ENCODE measurements at regions not wholly inside any gene's neighbourhood (a gene's known extent, or its start where the extent isn't known, plus 50 kb on each side); places are given as distances from the start of the nearest gene placed in this dataset.

DNA sequence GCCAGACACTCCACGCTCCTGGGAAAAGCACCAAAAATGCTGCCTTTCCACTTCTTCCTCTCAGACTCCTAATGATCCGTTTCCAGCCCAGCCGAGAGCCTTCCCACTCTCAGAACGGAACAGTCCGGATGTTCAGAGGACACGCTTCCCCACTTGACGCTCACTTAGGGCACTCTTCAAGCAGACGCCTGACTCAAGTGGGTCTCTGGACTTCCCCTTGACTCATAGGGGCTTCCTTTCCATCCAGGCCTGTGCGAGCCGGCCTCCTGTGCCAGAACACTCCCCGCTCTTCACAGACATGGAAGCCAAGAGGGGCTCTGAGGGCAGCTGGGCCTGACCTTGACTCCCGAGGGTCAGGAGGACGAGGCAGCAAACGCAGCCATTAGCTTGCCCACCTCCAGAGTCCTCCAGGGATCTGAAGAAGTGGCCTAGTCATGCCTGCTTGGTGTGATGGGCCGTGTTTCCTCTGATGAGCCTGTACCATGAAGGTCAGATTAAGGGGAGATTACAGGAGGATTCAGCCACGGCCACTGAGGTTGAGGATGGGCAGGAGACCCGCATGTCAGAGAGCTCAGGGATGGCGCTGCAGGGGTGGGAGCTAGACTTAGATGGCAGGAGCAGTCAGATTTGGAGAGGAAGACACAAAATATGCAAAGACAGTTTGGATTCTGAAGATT, 114.7 kb upstream of the TLE3 start:
- Histone ChIP-seq H3K9me3 (ENCODE audit: control insufficient read depth in 1 of 2, insufficient read depth in 1 of 2, low read depth in 1 of 2, low read length in 2 of 2) (no peaks in the 10 kb centered on the region), H2AFZ (ENCODE audit: low read depth, low read length, poor library complexity, severe bottlenecking) (no peak overlapping the region), H3K79me2 (ENCODE audit: insufficient read depth, low read length) (no peaks in the 10 kb centered on the region), H3K27ac (ENCODE audit: low read depth, low read length) (no peak overlapping the region), H4K20me1 (ENCODE audit: insufficient read depth) (no peaks in the 10 kb centered on the region), H3K9ac (ENCODE audit: low read length) (no peak overlapping the region), H3K4me2 (ENCODE audit: low read length) (no peak overlapping the region), H3K36me3 (ENCODE audit: control insufficient read depth in 1 of 2, insufficient read depth in 2 of 2, low read length in 2 of 2) (no peaks in the 10 kb centered on the region), H3K4me3 (replicated peaks in 1 of 2; ENCODE audit: low read depth in 1 of 2, low read length in 2 of 2) (no peak overlapping the region), H3K9me2 (ENCODE audit: insufficient read depth) (no peaks in the 10 kb centered on the region), H3K27me3 (ENCODE audit: insufficient read depth, low read length) (peaks cover 7% of the 10 kb centered on the region; the same call in 1 of the 2 replicates), H3K4me1 (ENCODE audit: control insufficient read depth in 1 of 2, insufficient read depth in 2 of 2, low read length in 2 of 2) (no peaks in the 10 kb centered on the region)
- DNase-seq (ENCODE audit: low read depth, low spot score): no peak
- intact Hi-C loops (cut with micrococcal nuclease): no loop called here
- BruUV-seq (replicated peaks): no TSS peak
- ChIA-PET POLR2A (no interaction called here), RAD21 (ENCODE audit: low non-redundant PET in 1 of 2, low total read pairs in 2 of 2, uncharacterized antibody in 2 of 2, unreplicated experiment in 2 of 2) (no interaction called here), CTCF (no interaction called here)
- TF ChIP-seq CEBPB (IDR thresholded peaks at IDR 0.05; ENCODE audit: low read depth) (no peak), ZFX (IDR thresholded peaks at IDR 0.05) (no peak), POLR2AphosphoS5 (IDR thresholded peaks at IDR 0.05; ENCODE audit: low read depth, low read length) (no peak), RAD21 (IDR thresholded peaks at IDR 0.05; ENCODE audit: low read depth) (no peak), TCF7L2 (IDR thresholded peaks at IDR 0.05; ENCODE audit: borderline replicate concordance, extremely low read depth, insufficient read depth, insufficient read length) (no peak), FOSL1 (IDR thresholded peaks at IDR 0.05; ENCODE audit: low read depth) (no peak), EZH2phosphoT487 (IDR thresholded peaks at IDR 0.05; ENCODE audit: borderline replicate concordance) (no peak), CBX3 (IDR thresholded peaks at IDR 0.05; ENCODE audit: low read depth) (no peak), POLR2A (IDR thresholded peaks at IDR 0.05; ENCODE audit: borderline replicate concordance, extremely low read depth, insufficient read depth, insufficient read length) (no peak), YY1 (IDR thresholded peaks at IDR 0.05; ENCODE audit: extremely low read depth, insufficient replicate concordance, low read depth, low read length) (no peak), SP1 (IDR thresholded peaks at IDR 0.05; ENCODE audit: low read depth) (no peak), EGR1 (IDR thresholded peaks at IDR 0.05; ENCODE audit: low read depth) (no peak)
- TF ChIP-seq, protein P1, sequence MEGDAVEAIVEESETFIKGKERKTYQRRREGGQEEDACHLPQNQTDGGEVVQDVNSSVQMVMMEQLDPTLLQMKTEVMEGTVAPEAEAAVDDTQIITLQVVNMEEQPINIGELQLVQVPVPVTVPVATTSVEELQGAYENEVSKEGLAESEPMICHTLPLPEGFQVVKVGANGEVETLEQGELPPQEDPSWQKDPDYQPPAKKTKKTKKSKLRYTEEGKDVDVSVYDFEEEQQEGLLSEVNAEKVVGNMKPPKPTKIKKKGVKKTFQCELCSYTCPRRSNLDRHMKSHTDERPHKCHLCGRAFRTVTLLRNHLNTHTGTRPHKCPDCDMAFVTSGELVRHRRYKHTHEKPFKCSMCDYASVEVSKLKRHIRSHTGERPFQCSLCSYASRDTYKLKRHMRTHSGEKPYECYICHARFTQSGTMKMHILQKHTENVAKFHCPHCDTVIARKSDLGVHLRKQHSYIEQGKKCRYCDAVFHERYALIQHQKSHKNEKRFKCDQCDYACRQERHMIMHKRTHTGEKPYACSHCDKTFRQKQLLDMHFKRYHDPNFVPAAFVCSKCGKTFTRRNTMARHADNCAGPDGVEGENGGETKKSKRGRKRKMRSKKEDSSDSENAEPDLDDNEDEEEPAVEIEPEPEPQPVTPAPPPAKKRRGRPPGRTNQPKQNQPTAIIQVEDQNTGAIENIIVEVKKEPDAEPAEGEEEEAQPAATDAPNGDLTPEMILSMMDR (IDR thresholded peaks at IDR 0.05 in 2 of 3, conservative IDR thresholded peaks at IDR 0.05 in 1 of 3; ENCODE audit: borderline replicate concordance in 1 of 3, insufficient read depth in 1 of 3, low read depth in 2 of 3, low read length in 2 of 3): no peak
- TF ChIP-seq, protein P2, sequence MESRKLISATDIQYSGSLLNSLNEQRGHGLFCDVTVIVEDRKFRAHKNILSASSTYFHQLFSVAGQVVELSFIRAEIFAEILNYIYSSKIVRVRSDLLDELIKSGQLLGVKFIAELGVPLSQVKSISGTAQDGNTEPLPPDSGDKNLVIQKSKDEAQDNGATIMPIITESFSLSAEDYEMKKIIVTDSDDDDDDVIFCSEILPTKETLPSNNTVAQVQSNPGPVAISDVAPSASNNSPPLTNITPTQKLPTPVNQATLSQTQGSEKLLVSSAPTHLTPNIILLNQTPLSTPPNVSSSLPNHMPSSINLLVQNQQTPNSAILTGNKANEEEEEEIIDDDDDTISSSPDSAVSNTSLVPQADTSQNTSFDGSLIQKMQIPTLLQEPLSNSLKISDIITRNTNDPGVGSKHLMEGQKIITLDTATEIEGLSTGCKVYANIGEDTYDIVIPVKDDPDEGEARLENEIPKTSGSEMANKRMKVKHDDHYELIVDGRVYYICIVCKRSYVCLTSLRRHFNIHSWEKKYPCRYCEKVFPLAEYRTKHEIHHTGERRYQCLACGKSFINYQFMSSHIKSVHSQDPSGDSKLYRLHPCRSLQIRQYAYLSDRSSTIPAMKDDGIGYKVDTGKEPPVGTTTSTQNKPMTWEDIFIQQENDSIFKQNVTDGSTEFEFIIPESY (IDR thresholded peaks at IDR 0.05; ENCODE audit: extremely low read depth, insufficient replicate concordance, low read length): no peak
- TF ChIP-seq, protein P3, sequence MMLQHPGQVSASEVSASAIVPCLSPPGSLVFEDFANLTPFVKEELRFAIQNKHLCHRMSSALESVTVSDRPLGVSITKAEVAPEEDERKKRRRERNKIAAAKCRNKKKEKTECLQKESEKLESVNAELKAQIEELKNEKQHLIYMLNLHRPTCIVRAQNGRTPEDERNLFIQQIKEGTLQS (IDR thresholded peaks at IDR 0.05): no peak
- TF ChIP-seq, protein P4, sequence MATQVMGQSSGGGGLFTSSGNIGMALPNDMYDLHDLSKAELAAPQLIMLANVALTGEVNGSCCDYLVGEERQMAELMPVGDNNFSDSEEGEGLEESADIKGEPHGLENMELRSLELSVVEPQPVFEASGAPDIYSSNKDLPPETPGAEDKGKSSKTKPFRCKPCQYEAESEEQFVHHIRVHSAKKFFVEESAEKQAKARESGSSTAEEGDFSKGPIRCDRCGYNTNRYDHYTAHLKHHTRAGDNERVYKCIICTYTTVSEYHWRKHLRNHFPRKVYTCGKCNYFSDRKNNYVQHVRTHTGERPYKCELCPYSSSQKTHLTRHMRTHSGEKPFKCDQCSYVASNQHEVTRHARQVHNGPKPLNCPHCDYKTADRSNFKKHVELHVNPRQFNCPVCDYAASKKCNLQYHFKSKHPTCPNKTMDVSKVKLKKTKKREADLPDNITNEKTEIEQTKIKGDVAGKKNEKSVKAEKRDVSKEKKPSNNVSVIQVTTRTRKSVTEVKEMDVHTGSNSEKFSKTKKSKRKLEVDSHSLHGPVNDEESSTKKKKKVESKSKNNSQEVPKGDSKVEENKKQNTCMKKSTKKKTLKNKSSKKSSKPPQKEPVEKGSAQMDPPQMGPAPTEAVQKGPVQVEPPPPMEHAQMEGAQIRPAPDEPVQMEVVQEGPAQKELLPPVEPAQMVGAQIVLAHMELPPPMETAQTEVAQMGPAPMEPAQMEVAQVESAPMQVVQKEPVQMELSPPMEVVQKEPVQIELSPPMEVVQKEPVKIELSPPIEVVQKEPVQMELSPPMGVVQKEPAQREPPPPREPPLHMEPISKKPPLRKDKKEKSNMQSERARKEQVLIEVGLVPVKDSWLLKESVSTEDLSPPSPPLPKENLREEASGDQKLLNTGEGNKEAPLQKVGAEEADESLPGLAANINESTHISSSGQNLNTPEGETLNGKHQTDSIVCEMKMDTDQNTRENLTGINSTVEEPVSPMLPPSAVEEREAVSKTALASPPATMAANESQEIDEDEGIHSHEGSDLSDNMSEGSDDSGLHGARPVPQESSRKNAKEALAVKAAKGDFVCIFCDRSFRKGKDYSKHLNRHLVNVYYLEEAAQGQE (IDR thresholded peaks at IDR 0.05; ENCODE audit: low read depth): no peak
- TF ChIP-seq, protein P5, sequence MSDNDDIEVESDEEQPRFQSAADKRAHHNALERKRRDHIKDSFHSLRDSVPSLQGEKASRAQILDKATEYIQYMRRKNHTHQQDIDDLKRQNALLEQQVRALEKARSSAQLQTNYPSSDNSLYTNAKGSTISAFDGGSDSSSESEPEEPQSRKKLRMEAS (IDR thresholded peaks at IDR 0.05): no peak
- ATAC-seq: no peak
